SK-N-SH (cell line): ENCODE measurements at regions not wholly inside any gene's neighbourhood (a gene's known extent, or its start where the extent isn't known, plus 50 kb on each side); places are given as distances from the start of the nearest gene placed in this dataset.

ENCODE experiments used
- CTCF ChIA-PET: fragments of 300-600, 350-600 bp; formaldehyde crosslinking; extraction: SDS; loops from one replicate; lab custom pipeline; 2021; lab: Yijun Ruan, JAX
- POLR2A ChIA-PET: fragments of 350-600 bp; sonication (Branson Sonifier 250); formaldehyde crosslinking; extraction: SDS; loops from one replicate; lab custom pipeline; 2020; ENCODE audit warnings: antibody characterized with exemption, inconsistent platforms; lab: Yijun Ruan, JAX
- DNase-seq: peaks from one replicate; pipeline ENCODE4 v3.0.0; 2012
- H2AFZ ChIP-seq: fragments of 200-600 bp; sonication (generic); 2 replicates; pipeline ENCODE4 v1.8.1; 2016; ENCODE audit warnings: antibody characterized with exemption, mild to moderate bottlenecking, low read depth
- H3F3A ChIP-seq: fragments of 200-600 bp; sonication (generic); replicated peaks from 2 replicates; pipeline ENCODE3; 2016; ENCODE audit warnings: antibody characterized with exemption, mild to moderate bottlenecking; ENCODE audit not compliant: insufficient read depth
- H3K27ac ChIP-seq, 2 experiments: fragments of 200-500 bp in 1 of 2; fragments of 200-600 bp in 1 of 2; sonication (Bioruptor generic) in 1 of 2; sonication (generic), shearing (Covaris generic) in 1 of 2; 2 replicates each; pipeline versions ENCODE4 v1.5.1 to v1.6.1; 2014 to 2016; ENCODE audit warnings: low read depth in 2 of 2, inconsistent platforms in 1 of 2, low read length in 1 of 2, mild to moderate bottlenecking in 1 of 2, mixed read lengths in 1 of 2
- H3K27me3 ChIP-seq: fragments of 200-600 bp; sonication (generic), shearing (Covaris generic); 2 replicates; pipeline ENCODE4 v1.6.1; 2016; ENCODE audit warnings: mixed run types; ENCODE audit not compliant: insufficient read depth
- H3K36me3 ChIP-seq, 2 experiments: fragments of 200-500 bp in 1 of 2; fragments of 200-600 bp in 1 of 2; sonication (Bioruptor generic) in 1 of 2; sonication (generic) in 1 of 2; replicated peaks in 1 of 2; 2 replicates each; pipeline versions ENCODE3 to v1.5.1; 2014 to 2016; ENCODE audit warnings: low read length in 1 of 2, mild to moderate bottlenecking in 1 of 2; ENCODE audit not compliant: insufficient read depth in 2 of 2, control insufficient read depth in 1 of 2
- H3K4me1 ChIP-seq, 2 experiments: fragments of 200-500 bp in 1 of 2; fragments of 200-600 bp in 1 of 2; sonication (Bioruptor generic) in 1 of 2; sonication (generic), shearing (Covaris generic) in 1 of 2; 2 replicates each; pipeline versions ENCODE4 v1.5.1 to v1.6.1; 2014 to 2016; ENCODE audit warnings: low read depth in 1 of 2, low read length in 1 of 2, mixed run types in 1 of 2; ENCODE audit not compliant: insufficient read depth in 2 of 2, control insufficient read depth in 1 of 2
- H3K4me2 ChIP-seq: fragments of 200-600 bp; sonication (generic), shearing (Covaris generic); 2 replicates; pipeline ENCODE4 v1.6.1; 2017; ENCODE audit warnings: mixed run types
- H3K4me3 ChIP-seq, 2 experiments: fragments of 200-500 bp in 1 of 2; fragments of 200-600 bp in 1 of 2; sonication (Bioruptor generic) in 1 of 2; sonication (generic), shearing (Covaris generic) in 1 of 2; 2 replicates each; pipeline versions ENCODE4 v1.5.1 to v1.8.1; 2014 to 2016; ENCODE audit warnings: low read depth in 2 of 2, inconsistent platforms in 1 of 2, low read length in 1 of 2, mild to moderate bottlenecking in 1 of 2, mixed read lengths in 1 of 2, moderate library complexity in 1 of 2
- H3K79me2 ChIP-seq: fragments of 200-600 bp; sonication (generic); 2 replicates; pipeline ENCODE4 v1.8.1; 2017; ENCODE audit warnings: mild to moderate bottlenecking; ENCODE audit not compliant: insufficient read depth
- H3K9ac ChIP-seq: fragments of 200-600 bp; sonication (generic); 2 replicates; pipeline ENCODE4 v1.6.1; 2017; ENCODE audit warnings: mixed run types
- H3K9me2 ChIP-seq: fragments of 200-600 bp; sonication (generic); 2 replicates; pipeline ENCODE4 v1.6.1; 2017; ENCODE audit warnings: mixed run types
- H3K9me3 ChIP-seq: fragments of 200-600 bp; sonication (generic); 2 replicates; pipeline ENCODE4 v1.6.1; 2017; ENCODE audit warnings: mixed run types, mild to moderate bottlenecking, moderate library complexity
- H4K20me1 ChIP-seq: fragments of 200-600 bp; sonication (generic); 2 replicates; pipeline ENCODE4 v1.6.1; 2017; ENCODE audit warnings: mild to moderate bottlenecking, mixed run types; ENCODE audit not compliant: insufficient read depth
- CTCF ChIP-seq: fragments of 200-600 bp; sonication (generic); IDR thresholded peaks from 2 replicates; pipeline ENCODE4 v1.6.1; 2017; ENCODE audit warnings: antibody characterized with exemption, mild to moderate bottlenecking, moderate library complexity
- ELF1 ChIP-seq: IDR thresholded peaks from 2 replicates; pipeline ENCODE4 v1.4.0; 2012
- EP300 ChIP-seq, 2 experiments: IDR thresholded peaks; 2 replicates each; pipeline versions ENCODE4 v1.4.0 to v1.6.1; 2012; ENCODE audit warnings: borderline replicate concordance in 1 of 2, low read depth in 1 of 2, low read length in 1 of 2
- FOSL2 ChIP-seq: IDR thresholded peaks from 2 replicates; pipeline ENCODE4 v1.4.0; 2012; ENCODE audit warnings: low read depth, mild to moderate bottlenecking, moderate library complexity, borderline replicate concordance
- GATA2 ChIP-seq: sonication (generic); formaldehyde crosslinking; IDR thresholded peaks from 2 replicates; pipeline ENCODE4 v1.5.0; 2020; ENCODE audit warnings: mild to moderate bottlenecking, missing genetic modification reagents
- MAX ChIP-seq: IDR thresholded peaks from 2 replicates; pipeline ENCODE4 v1.4.0; 2012; ENCODE audit warnings: low read depth
- NRF1 ChIP-seq: IDR thresholded peaks from 2 replicates; pipeline ENCODE4 v1.6.1; 2012; ENCODE audit warnings: low read depth, mild to moderate bottlenecking, low read length
- RAD21 ChIP-seq: IDR thresholded peaks from 2 replicates; pipeline ENCODE4 v1.6.1; 2012; ENCODE audit warnings: mild to moderate bottlenecking, low read length
- RXRA ChIP-seq: IDR thresholded peaks from 2 replicates; pipeline ENCODE4 v1.4.0; 2012; ENCODE audit warnings: low read depth, mild to moderate bottlenecking, borderline replicate concordance
- SMC3 ChIP-seq: IDR thresholded peaks from 2 replicates; pipeline ENCODE4 v1.6.1; 2012; ENCODE audit warnings: low read depth, low read length, improper control_type of control experiment
- YY1 ChIP-seq: IDR thresholded peaks from 2 replicates; pipeline ENCODE4 v1.4.0; 2012; ENCODE audit warnings: low read depth, mild to moderate bottlenecking
- WGBS: methylation state at CpG from one replicate; pipeline ENCODE4 v1.1.6; 2017; ENCODE audit warnings: low lambda C conversion rate; 5-methylcytosine and 5-hydroxymethylcytosine counted together
- TF ChIP-seq, protein P1 (sequence below): fragments of 150-350 bp; IDR thresholded peaks from 2 replicates; pipeline ENCODE4 v1.6.1; 2017; ENCODE audit warnings: antibody characterized with exemption, low read length, low read depth, borderline replicate concordance
- TF ChIP-seq, protein P2 (sequence below): IDR thresholded peaks from 2 replicates; pipeline ENCODE4 v1.4.0; 2012; ENCODE audit warnings: low read depth, borderline replicate concordance
- TF ChIP-seq, protein P3 (sequence below): IDR thresholded peaks from 2 replicates; pipeline ENCODE4 v1.4.0; 2012; ENCODE audit warnings: low read depth, borderline replicate concordance
- TF ChIP-seq, protein P4 (sequence below): IDR thresholded peaks from 2 replicates; pipeline ENCODE4; 2012

DNA sequence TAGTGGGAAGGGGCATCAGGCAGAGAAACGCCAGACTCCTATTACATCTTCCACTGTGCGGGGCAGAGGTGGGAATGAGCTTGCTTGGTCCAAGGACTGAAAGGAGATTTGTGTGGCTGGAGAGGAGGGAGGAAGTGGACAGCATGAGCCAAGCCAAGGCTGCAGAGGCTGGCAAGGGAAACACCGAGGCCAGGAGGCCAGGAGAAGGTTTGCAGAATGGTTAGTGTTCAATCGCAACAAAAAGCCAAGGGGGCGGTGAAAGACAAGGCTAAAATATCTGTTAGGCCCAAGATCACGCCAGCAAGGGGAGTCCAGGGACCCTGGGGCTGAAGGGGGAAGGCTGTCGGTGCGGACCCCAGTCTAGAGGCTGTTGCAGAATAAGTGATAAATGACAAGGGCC, 75.8 kb downstream of the CPN2 start:
- H3K4me2 ChIP-seq: no peak overlapping the region
- H3K4me1 ChIP-seq: peaks cover 6 to 74% of the 10 kb centered on the region in 2 experiments; a peak in 3 of 4 replicates
- POLR2A ChIA-PET: no interaction called here
- no peaks in the 10 kb centered on the region for H3K9me3 ChIP-seq
- no peak overlapping the region for H3K4me3 ChIP-seq
- WGBS: 87% methylated on average over 8 of the region's 8 CpGs
- no peaks in the 10 kb centered on the region for H3K79me2 ChIP-seq
- TF ChIP-seq, protein P1, sequence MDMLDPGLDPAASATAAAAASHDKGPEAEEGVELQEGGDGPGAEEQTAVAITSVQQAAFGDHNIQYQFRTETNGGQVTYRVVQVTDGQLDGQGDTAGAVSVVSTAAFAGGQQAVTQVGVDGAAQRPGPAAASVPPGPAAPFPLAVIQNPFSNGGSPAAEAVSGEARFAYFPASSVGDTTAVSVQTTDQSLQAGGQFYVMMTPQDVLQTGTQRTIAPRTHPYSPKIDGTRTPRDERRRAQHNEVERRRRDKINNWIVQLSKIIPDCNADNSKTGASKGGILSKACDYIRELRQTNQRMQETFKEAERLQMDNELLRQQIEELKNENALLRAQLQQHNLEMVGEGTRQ: no peak
- TF ChIP-seq YY1: no peak
- no peak for TF ChIP-seq FOSL2
- no peak for TF ChIP-seq SMC3
- TF ChIP-seq ELF1: no peak
- TF ChIP-seq GATA2 (CRISPR knock-in tag): no peak
- TF ChIP-seq, protein P2, sequence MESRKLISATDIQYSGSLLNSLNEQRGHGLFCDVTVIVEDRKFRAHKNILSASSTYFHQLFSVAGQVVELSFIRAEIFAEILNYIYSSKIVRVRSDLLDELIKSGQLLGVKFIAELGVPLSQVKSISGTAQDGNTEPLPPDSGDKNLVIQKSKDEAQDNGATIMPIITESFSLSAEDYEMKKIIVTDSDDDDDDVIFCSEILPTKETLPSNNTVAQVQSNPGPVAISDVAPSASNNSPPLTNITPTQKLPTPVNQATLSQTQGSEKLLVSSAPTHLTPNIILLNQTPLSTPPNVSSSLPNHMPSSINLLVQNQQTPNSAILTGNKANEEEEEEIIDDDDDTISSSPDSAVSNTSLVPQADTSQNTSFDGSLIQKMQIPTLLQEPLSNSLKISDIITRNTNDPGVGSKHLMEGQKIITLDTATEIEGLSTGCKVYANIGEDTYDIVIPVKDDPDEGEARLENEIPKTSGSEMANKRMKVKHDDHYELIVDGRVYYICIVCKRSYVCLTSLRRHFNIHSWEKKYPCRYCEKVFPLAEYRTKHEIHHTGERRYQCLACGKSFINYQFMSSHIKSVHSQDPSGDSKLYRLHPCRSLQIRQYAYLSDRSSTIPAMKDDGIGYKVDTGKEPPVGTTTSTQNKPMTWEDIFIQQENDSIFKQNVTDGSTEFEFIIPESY: no peak
- no peak for TF ChIP-seq RXRA
- TF ChIP-seq EP300 (IDR thresholded peaks at IDR 0.05; ENCODE audit: borderline replicate concordance in 1 of 2, low read depth in 1 of 2, low read length in 1 of 2): no peak
- no peak for TF ChIP-seq CTCF
- TF ChIP-seq, protein P3, sequence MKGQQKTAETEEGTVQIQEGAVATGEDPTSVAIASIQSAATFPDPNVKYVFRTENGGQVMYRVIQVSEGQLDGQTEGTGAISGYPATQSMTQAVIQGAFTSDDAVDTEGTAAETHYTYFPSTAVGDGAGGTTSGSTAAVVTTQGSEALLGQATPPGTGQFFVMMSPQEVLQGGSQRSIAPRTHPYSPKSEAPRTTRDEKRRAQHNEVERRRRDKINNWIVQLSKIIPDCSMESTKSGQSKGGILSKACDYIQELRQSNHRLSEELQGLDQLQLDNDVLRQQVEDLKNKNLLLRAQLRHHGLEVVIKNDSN: no peak
- TF ChIP-seq MAX: no peak
- TF ChIP-seq RAD21: no peak
- TF ChIP-seq, protein P4, sequence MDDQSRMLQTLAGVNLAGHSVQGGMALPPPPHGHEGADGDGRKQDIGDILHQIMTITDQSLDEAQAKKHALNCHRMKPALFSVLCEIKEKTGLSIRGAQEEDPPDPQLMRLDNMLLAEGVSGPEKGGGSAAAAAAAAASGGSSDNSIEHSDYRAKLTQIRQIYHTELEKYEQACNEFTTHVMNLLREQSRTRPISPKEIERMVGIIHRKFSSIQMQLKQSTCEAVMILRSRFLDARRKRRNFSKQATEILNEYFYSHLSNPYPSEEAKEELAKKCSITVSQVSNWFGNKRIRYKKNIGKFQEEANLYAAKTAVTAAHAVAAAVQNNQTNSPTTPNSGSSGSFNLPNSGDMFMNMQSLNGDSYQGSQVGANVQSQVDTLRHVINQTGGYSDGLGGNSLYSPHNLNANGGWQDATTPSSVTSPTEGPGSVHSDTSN: no peak
- TF ChIP-seq NRF1: no peak
- TF ChIP-seq, all 33 proteins: peak for 0
- Histone ChIP-seq H3K9me2 (no peaks in the 10 kb centered on the region), H3K27ac (no peak overlapping the region; a peak in 2 of 4 replicates), H4K20me1 (no peaks in the 10 kb centered on the region), H3K36me3 (no peaks in the 10 kb centered on the region), H3F3A (peaks cover 18% of the 10 kb centered on the region), H3K9ac (no peak overlapping the region), H3K27me3 (peaks cover 4% of the 10 kb centered on the region; the same call in 1 of the 2 replicates), H2AFZ (no peak overlapping the region)
- CTCF ChIA-PET: interaction anchor here (0.9 to 3.4 kb wide), 3 partner anchors 11 to 40 kb away, joined by 3 to 12 read pairs (median 8); no protein-coding TSS in a partner anchor
- DNase-seq: no peak
